ENCODE measurements at regions not wholly inside any gene's neighbourhood (a gene's known extent, or its start where the extent isn't known, plus 50 kb on each side); places are given as distances from the start of the nearest gene placed in this dataset.

- Histone ChIP-seq H3K27ac (ENCODE audit: low read depth, low read length, poor library complexity, severe bottlenecking) (no peak overlapping the region), H3K4me1 (ENCODE audit: insufficient read depth, low read length, poor library complexity, severe bottlenecking) (no peaks in the 10 kb centered on the region), H3K4me2 (ENCODE audit: low read length) (no peak overlapping the region), H3K36me3 (ENCODE audit: insufficient read depth, low read length) (no peaks in the 10 kb centered on the region), H4K20me1 (ENCODE audit: insufficient read depth, low read length) (no peaks in the 10 kb centered on the region), H3K9me2 (ENCODE audit: insufficient read depth, low read length) (no peaks in the 10 kb centered on the region), H3K4me3 (ENCODE audit: low read depth, low read length, poor library complexity, severe bottlenecking) (no peak overlapping the region), H2AFZ (ENCODE audit: low read length) (no peak overlapping the region), H3K79me2 (ENCODE audit: insufficient read depth, low read depth, low read length) (no peaks in the 10 kb centered on the region), H3K9me3 (ENCODE audit: low read length) (no peaks in the 10 kb centered on the region)
- TF ChIP-seq CTCF (conservative IDR thresholded peaks at IDR 0.05; ENCODE audit: low read length) (no peak), EZH2phosphoT487 (IDR thresholded peaks at IDR 0.05; ENCODE audit: borderline replicate concordance, low read depth, low read length) (no peak)
- no peak for DNase-seq (ENCODE audit: low spot score)
- ChIA-PET CTCF (ENCODE audit: unreplicated experiment) (no interaction called here), POLR2A (interaction anchor here (0.7 kb wide), 1 partner anchor 71 kb away, joined by 4 read pairs; no protein-coding TSS in a partner anchor)
- no TSS peak for BruUV-seq (replicated peaks)
- intact Hi-C loops (cut with micrococcal nuclease; ENCODE audit: unreplicated experiment) = no loop called here
Observed at GRCh38 chr1:239872626-239873025, 219.1 kb upstream of the FMN2 start.

GRCh38 chr1:239874831-239875230 is 216.9 kb upstream of the FMN2 start:
- Histone ChIP-seq H3K36me3 (ENCODE audit: insufficient read depth, low read length) (no peaks in the 10 kb centered on the region), H3K9me3 (ENCODE audit: low read length) (no peaks in the 10 kb centered on the region), H3K79me2 (ENCODE audit: insufficient read depth, low read depth, low read length) (no peaks in the 10 kb centered on the region), H2AFZ (ENCODE audit: low read length) (no peak overlapping the region), H3K4me3 (ENCODE audit: low read depth, low read length, poor library complexity, severe bottlenecking) (no peak overlapping the region), H3K4me1 (ENCODE audit: insufficient read depth, low read length, poor library complexity, severe bottlenecking) (no peaks in the 10 kb centered on the region), H4K20me1 (ENCODE audit: insufficient read depth, low read length) (no peaks in the 10 kb centered on the region), H3K27ac (ENCODE audit: low read depth, low read length, poor library complexity, severe bottlenecking) (no peak overlapping the region), H3K4me2 (ENCODE audit: low read length) (no peak overlapping the region), H3K9me2 (ENCODE audit: insufficient read depth, low read length) (no peaks in the 10 kb centered on the region)
- intact Hi-C loops (cut with micrococcal nuclease; ENCODE audit: unreplicated experiment) = no loop called here
- ChIA-PET CTCF (ENCODE audit: unreplicated experiment) (no interaction called here), POLR2A (no interaction called here)
- DNase-seq (ENCODE audit: low spot score) = no peak
- TF ChIP-seq CTCF (conservative IDR thresholded peaks at IDR 0.05; ENCODE audit: low read length) = no peak
- no peak for TF ChIP-seq EZH2phosphoT487 (IDR thresholded peaks at IDR 0.05; ENCODE audit: borderline replicate concordance, low read depth, low read length)
- no TSS peak for BruUV-seq (replicated peaks)

- TF ChIP-seq EZH2phosphoT487 (IDR thresholded peaks at IDR 0.05; ENCODE audit: borderline replicate concordance, low read depth, low read length) (no peak), CTCF (conservative IDR thresholded peaks at IDR 0.05; ENCODE audit: low read length) (no peak)
- Histone ChIP-seq H3K4me1 (ENCODE audit: insufficient read depth, low read length, poor library complexity, severe bottlenecking) (no peaks in the 10 kb centered on the region), H3K27ac (ENCODE audit: low read depth, low read length, poor library complexity, severe bottlenecking) (no peak overlapping the region), H3K4me3 (ENCODE audit: low read depth, low read length, poor library complexity, severe bottlenecking) (no peak overlapping the region), H3K9me3 (ENCODE audit: low read length) (no peaks in the 10 kb centered on the region), H3K79me2 (ENCODE audit: insufficient read depth, low read depth, low read length) (no peaks in the 10 kb centered on the region), H3K9me2 (ENCODE audit: insufficient read depth, low read length) (no peaks in the 10 kb centered on the region), H4K20me1 (ENCODE audit: insufficient read depth, low read length) (no peaks in the 10 kb centered on the region), H2AFZ (ENCODE audit: low read length) (no peak overlapping the region), H3K36me3 (ENCODE audit: insufficient read depth, low read length) (no peaks in the 10 kb centered on the region), H3K4me2 (ENCODE audit: low read length) (no peak overlapping the region)
- no TSS peak for BruUV-seq (replicated peaks)
- ChIA-PET POLR2A (no interaction called here), CTCF (ENCODE audit: unreplicated experiment) (no interaction called here)
- DNase-seq (ENCODE audit: low spot score) = no peak
- intact Hi-C loops (cut with micrococcal nuclease; ENCODE audit: unreplicated experiment) = no loop called here
Observed at GRCh38 chr1:239879321-239880170, 212.1 kb upstream of the FMN2 start.

All from OCI-LY7 (cell line).